ENCODE measurements at regions not wholly inside any gene's neighbourhood (a gene's known extent, or its start where the extent isn't known, plus 50 kb on each side); places are given as distances from the start of the nearest gene placed in this dataset.
"Not testable (repeated sequence)": the region's sequence is repeated elsewhere in the genome, so short reads cannot be mapped to it uniquely, and the experiment has no call there.

GRCh38 chr2:220783671-220784070 is 788.4 kb downstream of the EPHA4 start:
- Histone ChIP-seq H3K4me3 (ENCODE audit: low read depth in 1 of 2, low read length in 2 of 2) (no peak overlapping the region), H3K27me3 (ENCODE audit: control insufficient read depth in 1 of 2, insufficient read depth in 2 of 2, low read length in 2 of 2) (no peaks in the 10 kb centered on the region), H3K36me3 (ENCODE audit: insufficient read depth, low read length) (no peaks in the 10 kb centered on the region), H3K9me3 (ENCODE audit: low read length) (no peaks in the 10 kb centered on the region), H3K4me1 (ENCODE audit: insufficient read depth, low read length) (no peaks in the 10 kb centered on the region), H3K9ac (ENCODE audit: low read length) (no peak overlapping the region), H3K27ac (ENCODE audit: low read depth, low read length) (no peak overlapping the region)

GRCh38 chr2:220785178-220785577 is 786.9 kb downstream of the EPHA4 start:
- Histone ChIP-seq H3K27me3 (ENCODE audit: control insufficient read depth in 1 of 2, insufficient read depth in 2 of 2, low read length in 2 of 2) (no peaks in the 10 kb centered on the region), H3K9me3 (ENCODE audit: low read length) (no peaks in the 10 kb centered on the region), H3K4me3 (ENCODE audit: low read depth in 1 of 2, low read length in 2 of 2) (no peak overlapping the region), H3K27ac (ENCODE audit: low read depth, low read length) (no peak overlapping the region), H3K36me3 (ENCODE audit: insufficient read depth, low read length) (no peaks in the 10 kb centered on the region), H3K4me1 (ENCODE audit: insufficient read depth, low read length) (no peaks in the 10 kb centered on the region), H3K9ac (ENCODE audit: low read length) (no peak overlapping the region)

- Histone ChIP-seq H3K27ac (ENCODE audit: low read depth, low read length) (no peak overlapping the region), H3K27me3 (ENCODE audit: control insufficient read depth in 1 of 2, insufficient read depth in 2 of 2, low read length in 2 of 2) (no peaks in the 10 kb centered on the region), H3K4me3 (ENCODE audit: low read depth in 1 of 2, low read length in 2 of 2) (no peak overlapping the region), H3K9ac (ENCODE audit: low read length) (no peak overlapping the region), H3K9me3 (ENCODE audit: low read length) (no peaks in the 10 kb centered on the region), H3K36me3 (ENCODE audit: insufficient read depth, low read length) (no peaks in the 10 kb centered on the region), H3K4me1 (ENCODE audit: insufficient read depth, low read length) (no peaks in the 10 kb centered on the region)
Measured at GRCh38 chr2:220786216-220786615, 785.9 kb downstream of the EPHA4 start.

- H3K9ac ChIP-seq (ENCODE audit: low read length): no peak overlapping the region
- no peaks in the 10 kb centered on the region for H3K4me1 ChIP-seq (ENCODE audit: insufficient read depth, low read length)
- no peaks in the 10 kb centered on the region for H3K36me3 ChIP-seq (ENCODE audit: insufficient read depth, low read length)
- no peak overlapping the region for H3K4me3 ChIP-seq (ENCODE audit: low read depth in 1 of 2, low read length in 2 of 2)
- H3K27ac ChIP-seq (ENCODE audit: low read depth, low read length): no peak overlapping the region
- H3K9me3 ChIP-seq (ENCODE audit: low read length): no peaks in the 10 kb centered on the region
- H3K27me3 ChIP-seq (ENCODE audit: control insufficient read depth in 1 of 2, insufficient read depth in 2 of 2, low read length in 2 of 2): no peaks in the 10 kb centered on the region
Measured at GRCh38 chr2:220787251-220787650, 784.9 kb downstream of the EPHA4 start.

- no peak overlapping the region for H3K27ac ChIP-seq (ENCODE audit: low read depth, low read length)
- no peak overlapping the region for H3K4me3 ChIP-seq (ENCODE audit: low read depth in 1 of 2, low read length in 2 of 2)
- no peaks in the 10 kb centered on the region for H3K27me3 ChIP-seq (ENCODE audit: control insufficient read depth in 1 of 2, insufficient read depth in 2 of 2, low read length in 2 of 2)
- H3K9ac ChIP-seq (ENCODE audit: low read length): no peak overlapping the region
- no peaks in the 10 kb centered on the region for H3K36me3 ChIP-seq (ENCODE audit: insufficient read depth, low read length)
- H3K9me3 ChIP-seq (ENCODE audit: low read length): no peaks in the 10 kb centered on the region
- no peaks in the 10 kb centered on the region for H3K4me1 ChIP-seq (ENCODE audit: insufficient read depth, low read length)
Measured at GRCh38 chr2:220789961-220790360, 782.1 kb downstream of the EPHA4 start.

- Histone ChIP-seq H3K9ac (ENCODE audit: low read length) (no peak overlapping the region), H3K36me3 (ENCODE audit: insufficient read depth, low read length) (no peaks in the 10 kb centered on the region), H3K27me3 (ENCODE audit: control insufficient read depth in 1 of 2, insufficient read depth in 2 of 2, low read length in 2 of 2) (no peaks in the 10 kb centered on the region), H3K4me3 (ENCODE audit: low read depth in 1 of 2, low read length in 2 of 2) (no peak overlapping the region), H3K27ac (ENCODE audit: low read depth, low read length) (no peak overlapping the region), H3K9me3 (ENCODE audit: low read length) (no peaks in the 10 kb centered on the region), H3K4me1 (ENCODE audit: insufficient read depth, low read length) (no peaks in the 10 kb centered on the region)
Measured at GRCh38 chr2:220795705-220796104, 776.4 kb downstream of the EPHA4 start.

GRCh38 chr2:220811115-220811514 is 761.0 kb downstream of the EPHA4 start:
- no peaks in the 10 kb centered on the region for H3K36me3 ChIP-seq (ENCODE audit: insufficient read depth, low read length)
- no peak overlapping the region for H3K4me3 ChIP-seq (ENCODE audit: low read depth in 1 of 2, low read length in 2 of 2)
- no peaks in the 10 kb centered on the region for H3K9me3 ChIP-seq (ENCODE audit: low read length)
- no peaks in the 10 kb centered on the region for H3K4me1 ChIP-seq (ENCODE audit: insufficient read depth, low read length)
- no peaks in the 10 kb centered on the region for H3K27me3 ChIP-seq (ENCODE audit: control insufficient read depth in 1 of 2, insufficient read depth in 2 of 2, low read length in 2 of 2)
- no peak overlapping the region for H3K27ac ChIP-seq (ENCODE audit: low read depth, low read length)
- H3K9ac ChIP-seq (ENCODE audit: low read length): no peak overlapping the region

GRCh38 chr2:220811952-220812570 is 760.0 kb downstream of the EPHA4 start:
- Histone ChIP-seq H3K36me3 (ENCODE audit: insufficient read depth, low read length) (no peaks in the 10 kb centered on the region), H3K27me3 (ENCODE audit: control insufficient read depth in 1 of 2, insufficient read depth in 2 of 2, low read length in 2 of 2) (no peaks in the 10 kb centered on the region), H3K4me3 (ENCODE audit: low read depth in 1 of 2, low read length in 2 of 2) (no peak overlapping the region), H3K9ac (ENCODE audit: low read length) (no peak overlapping the region), H3K4me1 (ENCODE audit: insufficient read depth, low read length) (no peaks in the 10 kb centered on the region), H3K9me3 (ENCODE audit: low read length) (no peaks in the 10 kb centered on the region), H3K27ac (ENCODE audit: low read depth, low read length) (no peak overlapping the region)

- H3K27me3 ChIP-seq (ENCODE audit: control insufficient read depth in 1 of 2, insufficient read depth in 2 of 2, low read length in 2 of 2): no peaks in the 10 kb centered on the region
- no peaks in the 10 kb centered on the region for H3K4me1 ChIP-seq (ENCODE audit: insufficient read depth, low read length)
- no peaks in the 10 kb centered on the region for H3K36me3 ChIP-seq (ENCODE audit: insufficient read depth, low read length)
- H3K4me3 ChIP-seq (ENCODE audit: low read depth in 1 of 2, low read length in 2 of 2): no peak overlapping the region
- H3K9me3 ChIP-seq (ENCODE audit: low read length): no peaks in the 10 kb centered on the region
- H3K9ac ChIP-seq (ENCODE audit: low read length): no peak overlapping the region
- no peak overlapping the region for H3K27ac ChIP-seq (ENCODE audit: low read depth, low read length)
Measured at GRCh38 chr2:220814441-220814840, 757.7 kb downstream of the EPHA4 start.

- Histone ChIP-seq H3K4me1 (ENCODE audit: insufficient read depth, low read length) (no peaks in the 10 kb centered on the region), H3K36me3 (ENCODE audit: insufficient read depth, low read length) (no peaks in the 10 kb centered on the region), H3K27ac (ENCODE audit: low read depth, low read length) (no peak overlapping the region), H3K9ac (ENCODE audit: low read length) (no peak overlapping the region), H3K4me3 (ENCODE audit: low read depth in 1 of 2, low read length in 2 of 2) (no peak overlapping the region), H3K9me3 (ENCODE audit: low read length) (no peaks in the 10 kb centered on the region), H3K27me3 (ENCODE audit: control insufficient read depth in 1 of 2, insufficient read depth in 2 of 2, low read length in 2 of 2) (no peaks in the 10 kb centered on the region)
Measured at GRCh38 chr2:220815698-220816097, 756.4 kb downstream of the EPHA4 start.

- Histone ChIP-seq H3K9ac (ENCODE audit: low read length) (no peak overlapping the region), H3K9me3 (ENCODE audit: low read length) (no peaks in the 10 kb centered on the region), H3K27ac (ENCODE audit: low read depth, low read length) (no peak overlapping the region), H3K27me3 (ENCODE audit: control insufficient read depth in 1 of 2, insufficient read depth in 2 of 2, low read length in 2 of 2) (no peaks in the 10 kb centered on the region), H3K36me3 (ENCODE audit: insufficient read depth, low read length) (no peaks in the 10 kb centered on the region), H3K4me3 (ENCODE audit: low read depth in 1 of 2, low read length in 2 of 2) (no peak overlapping the region), H3K4me1 (ENCODE audit: insufficient read depth, low read length) (no peaks in the 10 kb centered on the region)
Measured at GRCh38 chr2:220821683-220822082, 750.4 kb downstream of the EPHA4 start.

- H3K36me3 ChIP-seq (ENCODE audit: insufficient read depth, low read length); H3K9me3 ChIP-seq (ENCODE audit: low read length); H3K4me1 ChIP-seq (ENCODE audit: insufficient read depth, low read length): not testable (repeated sequence)
Measured at GRCh38 chr2:220823590-220823989, 748.5 kb downstream of the EPHA4 start.

More at GRCh38 chr2:220823590-220823989, 748.5 kb downstream of the EPHA4 start:
- H3K27ac ChIP-seq (ENCODE audit: low read depth, low read length); H3K9ac ChIP-seq (ENCODE audit: low read length); H3K4me3 ChIP-seq (ENCODE audit: low read depth in 1 of 2, low read length in 2 of 2); H3K27me3 ChIP-seq (ENCODE audit: control insufficient read depth in 1 of 2, insufficient read depth in 2 of 2, low read length in 2 of 2): not testable (repeated sequence)

Measured in muscle layer of colon (tissue), 2 donors.